Caco-2 (cell line): ENCODE measurements at regions not wholly inside any gene's neighbourhood (a gene's known extent, or its start where the extent isn't known, plus 50 kb on each side); places are given as distances from the start of the nearest gene placed in this dataset.

Experiments used
- BruUV-seq: library from RNA; stranded (reverse); fragments of 400-500 nt; replicated peaks from 2 replicates; lab custom pipeline; 2021; lab: Mats Ljungman, UMichigan
- CTCF ChIA-PET: fragments of 300-600 bp; sonication (Branson Sonifier 250); formaldehyde crosslinking; loops from one replicate; lab custom pipeline; 2022; ENCODE audit warnings: antibody characterized with exemption; lab: Charles Lee
- POLR2A ChIA-PET: fragments of 300-600 bp; sonication (Branson Sonifier 250); formaldehyde crosslinking; loops from one replicate; lab custom pipeline; 2022; ENCODE audit warnings: antibody characterized with exemption; lab: Charles Lee
- DNase-seq, 2 experiments: peaks; one replicate each; pipeline versions ENCODE4 v3.0.0 to v3.0.0-alpha.2; 2020 to 2022
- H3K27me3 ChIP-seq: replicated peaks from 2 replicates; pipeline ENCODE4 v1.6.0; 2011; ENCODE audit warnings: low read length; ENCODE audit not compliant: control insufficient read depth, insufficient read depth
- H3K36me3 ChIP-seq: 2 replicates; pipeline ENCODE4 v1.5.1; 2011; ENCODE audit warnings: low read length; ENCODE audit not compliant: control insufficient read depth, insufficient read depth
- H3K4me1 ChIP-seq: fragments of 250-450 bp; sonication (Bioruptor Pico); 2 replicates; pipeline ENCODE4 v1.5.1; 2020; ENCODE audit warnings: mild to moderate bottlenecking
- H3K4me3 ChIP-seq: 2 replicates; pipeline ENCODE4 v1.5.1; 2011; ENCODE audit warnings: low read depth, mild to moderate bottlenecking, control low read depth, low read length
- H3K9me3 ChIP-seq: fragments of 250-450 bp; sonication (Bioruptor Pico); 2 replicates; pipeline ENCODE4 v1.5.1; 2020; ENCODE audit warnings: mild to moderate bottlenecking, moderate library complexity
- H3K27ac Mint-ChIP-seq: one replicate; pipeline ENCODE4 v1.8.0; 2022; ENCODE audit warnings: mixed read lengths; ENCODE audit not compliant: unreplicated experiment
- H3K27me3 Mint-ChIP-seq: one replicate; pipeline ENCODE4 v1.8.0; 2022; ENCODE audit warnings: mixed read lengths; ENCODE audit not compliant: insufficient read depth, unreplicated experiment
- H3K36me3 Mint-ChIP-seq: one replicate; pipeline ENCODE4 v1.8.0; 2022; ENCODE audit warnings: mild to moderate bottlenecking, mixed read lengths; ENCODE audit not compliant: insufficient read depth, unreplicated experiment
- H3K4me1 Mint-ChIP-seq: one replicate; pipeline ENCODE4 v1.8.0; 2022; ENCODE audit warnings: low read depth, mixed read lengths; ENCODE audit not compliant: unreplicated experiment
- H3K4me3 Mint-ChIP-seq: one replicate; pipeline ENCODE4 v1.8.0; 2022; ENCODE audit warnings: mild to moderate bottlenecking, moderate library complexity, mixed read lengths; ENCODE audit not compliant: unreplicated experiment
- H3K9me3 Mint-ChIP-seq: one replicate; pipeline ENCODE4 v1.8.0; 2022; ENCODE audit warnings: mixed read lengths; ENCODE audit not compliant: unreplicated experiment
- intact Hi-C: fragments of 100-400 bp; cut with micrococcal nuclease; formaldehyde crosslinking; loops from one replicate; pipeline ENCODE4 v1.10.0; 2022; ENCODE audit not compliant: unreplicated experiment
- TF ChIP-seq, protein P1 (sequence below), 2 experiments: fragments of 200-600 bp in 1 of 2; IDR thresholded peaks; 1 replicate in 1 of 2; 2 replicates in 1 of 2; pipeline versions ENCODE4 v1.5.1 to v1.8.0; 2011 to 2022; ENCODE audit warnings: antibody characterized with exemption in 1 of 2, control low read depth in 1 of 2, inconsistent platforms in 1 of 2, low read depth in 1 of 2, low read length in 1 of 2, mild to moderate bottlenecking in 1 of 2, moderate library complexity in 1 of 2; ENCODE audit not compliant: insufficient read depth in 1 of 2, severe bottlenecking in 1 of 2, unreplicated experiment in 1 of 2

DNA sequence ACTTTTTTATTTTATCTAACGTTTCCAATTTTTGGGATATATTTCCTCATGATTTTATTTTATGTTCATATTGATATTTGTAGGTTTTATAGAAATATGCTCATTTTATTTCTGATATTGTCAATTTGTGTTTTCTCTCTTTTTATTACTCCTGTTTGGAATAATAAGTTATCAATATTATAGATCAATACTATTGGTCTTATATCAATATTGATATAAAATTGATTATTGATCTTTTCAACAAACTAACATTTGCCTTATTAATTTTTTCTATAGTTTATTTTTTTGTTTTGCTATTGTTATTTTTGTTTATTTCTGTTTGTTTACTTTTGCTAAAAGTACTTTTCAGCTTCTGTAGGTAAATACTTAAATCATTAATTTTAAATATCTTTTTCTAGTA is 90.8 kb upstream of the CNTN6 start:
- H3K9me3 ChIP-seq: no peaks in the 10 kb centered on the region
- POLR2A ChIA-PET: no interaction called here
- no peaks in the 10 kb centered on the region for H3K36me3 Mint-ChIP-seq

DNA sequence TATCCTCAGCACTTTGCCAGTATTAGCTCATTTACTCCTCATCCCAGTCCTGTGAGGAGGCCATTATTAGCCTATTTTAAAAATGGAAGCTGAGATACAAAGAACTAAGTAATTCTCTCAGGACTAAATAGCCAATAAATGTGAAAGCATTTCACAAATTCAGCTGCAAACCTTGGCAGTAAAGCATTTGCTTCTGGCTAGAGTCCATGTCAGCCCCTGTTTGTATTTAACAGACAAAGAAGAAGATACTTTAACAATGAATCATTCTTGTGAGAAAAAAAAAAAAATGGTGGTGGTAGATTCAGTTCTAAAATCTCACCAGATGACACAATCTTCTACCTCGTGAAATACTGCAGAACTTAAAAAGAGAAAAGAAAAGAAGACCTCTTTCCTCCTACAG is 85.0 kb upstream of the CNTN6 start:
- no peaks in the 10 kb centered on the region for H3K27me3 Mint-ChIP-seq
- H3K4me1 ChIP-seq: no peaks in the 10 kb centered on the region
- H3K9me3 ChIP-seq: no peaks in the 10 kb centered on the region
- H3K4me1 Mint-ChIP-seq: no peaks in the 10 kb centered on the region
- ChIA-PET CTCF (no interaction called here), POLR2A (no interaction called here)
- no peaks in the 10 kb centered on the region for H3K36me3 Mint-ChIP-seq
- BruUV-seq: no TSS peak
- no peaks in the 10 kb centered on the region for H3K9me3 Mint-ChIP-seq
- no peaks in the 10 kb centered on the region for H3K27me3 ChIP-seq
- no peak overlapping the region for H3K4me3 ChIP-seq
- no peak overlapping the region for H3K27ac Mint-ChIP-seq
- no peak for DNase-seq
- intact Hi-C loops: no loop called here
- no peak overlapping the region for H3K4me3 Mint-ChIP-seq
- TF ChIP-seq, protein P1, sequence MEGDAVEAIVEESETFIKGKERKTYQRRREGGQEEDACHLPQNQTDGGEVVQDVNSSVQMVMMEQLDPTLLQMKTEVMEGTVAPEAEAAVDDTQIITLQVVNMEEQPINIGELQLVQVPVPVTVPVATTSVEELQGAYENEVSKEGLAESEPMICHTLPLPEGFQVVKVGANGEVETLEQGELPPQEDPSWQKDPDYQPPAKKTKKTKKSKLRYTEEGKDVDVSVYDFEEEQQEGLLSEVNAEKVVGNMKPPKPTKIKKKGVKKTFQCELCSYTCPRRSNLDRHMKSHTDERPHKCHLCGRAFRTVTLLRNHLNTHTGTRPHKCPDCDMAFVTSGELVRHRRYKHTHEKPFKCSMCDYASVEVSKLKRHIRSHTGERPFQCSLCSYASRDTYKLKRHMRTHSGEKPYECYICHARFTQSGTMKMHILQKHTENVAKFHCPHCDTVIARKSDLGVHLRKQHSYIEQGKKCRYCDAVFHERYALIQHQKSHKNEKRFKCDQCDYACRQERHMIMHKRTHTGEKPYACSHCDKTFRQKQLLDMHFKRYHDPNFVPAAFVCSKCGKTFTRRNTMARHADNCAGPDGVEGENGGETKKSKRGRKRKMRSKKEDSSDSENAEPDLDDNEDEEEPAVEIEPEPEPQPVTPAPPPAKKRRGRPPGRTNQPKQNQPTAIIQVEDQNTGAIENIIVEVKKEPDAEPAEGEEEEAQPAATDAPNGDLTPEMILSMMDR (IDR thresholded peaks at IDR 0.05; ENCODE audit: insufficient read depth in 1 of 2, low read depth in 1 of 2, low read length in 1 of 2, severe bottlenecking in 1 of 2, unreplicated experiment in 1 of 2): no peak
- H3K36me3 ChIP-seq: no peaks in the 10 kb centered on the region

More for the DNA sequence above, 90.8 kb upstream of the CNTN6 start:
- Histone ChIP-seq H3K4me1 (no peaks in the 10 kb centered on the region), H3K36me3 (no peaks in the 10 kb centered on the region), H3K4me3 (no peak overlapping the region), H3K27me3 (no peaks in the 10 kb centered on the region)
- intact Hi-C loops: no loop called here
- no peaks in the 10 kb centered on the region for H3K27me3 Mint-ChIP-seq
- H3K9me3 Mint-ChIP-seq: no peaks in the 10 kb centered on the region
- H3K4me3 Mint-ChIP-seq: no peak overlapping the region
- TF ChIP-seq, protein P1 (IDR thresholded peaks at IDR 0.05; ENCODE audit: insufficient read depth in 1 of 2, low read depth in 1 of 2, low read length in 1 of 2, severe bottlenecking in 1 of 2, unreplicated experiment in 1 of 2): no peak
- BruUV-seq: no TSS peak
- no peak for DNase-seq
- CTCF ChIA-PET: no interaction called here
- H3K4me1 Mint-ChIP-seq: no peaks in the 10 kb centered on the region
- H3K27ac Mint-ChIP-seq: no peak overlapping the region

DNA sequence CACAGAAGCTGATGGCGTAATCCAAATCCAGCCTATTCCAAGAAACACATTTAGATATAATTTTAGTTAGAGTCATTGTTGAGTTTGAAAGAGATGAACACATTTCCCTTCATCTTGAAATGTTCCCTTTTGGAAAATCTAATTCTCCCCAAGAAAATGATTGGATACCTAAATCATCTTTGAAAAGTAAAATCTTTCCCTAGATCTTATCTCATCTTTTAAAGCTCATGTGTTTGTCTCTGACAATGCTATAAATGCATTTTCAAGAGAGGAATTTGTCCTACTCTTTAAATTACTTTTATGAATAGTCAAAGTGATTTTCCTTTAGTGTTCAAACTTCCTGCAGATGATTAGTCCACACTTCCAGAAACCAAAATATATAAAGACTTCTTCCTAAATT is 82.6 kb upstream of the CNTN6 start:
- Histone ChIP-seq H3K9me3 (no peaks in the 10 kb centered on the region), H3K4me3 (no peak overlapping the region), H3K27me3 (no peaks in the 10 kb centered on the region), H3K4me1 (no peaks in the 10 kb centered on the region), H3K36me3 (no peaks in the 10 kb centered on the region)
- Mint-ChIP-seq H3K36me3 (no peaks in the 10 kb centered on the region), H3K4me1 (no peaks in the 10 kb centered on the region), H3K27ac (no peak overlapping the region), H3K4me3 (no peak overlapping the region), H3K27me3 (no peaks in the 10 kb centered on the region), H3K9me3 (no peaks in the 10 kb centered on the region)
- intact Hi-C loops: no loop called here
- BruUV-seq: no TSS peak
- TF ChIP-seq, protein P1 (IDR thresholded peaks at IDR 0.05; ENCODE audit: insufficient read depth in 1 of 2, low read depth in 1 of 2, low read length in 1 of 2, severe bottlenecking in 1 of 2, unreplicated experiment in 1 of 2): no peak
- ChIA-PET POLR2A (no interaction called here), CTCF (no interaction called here)
- no peak for DNase-seq
